Testis (tissue), 2 donors: ENCODE measurements at regions not wholly inside any gene's neighbourhood (a gene's known extent, or its start where the extent isn't known, plus 50 kb on each side); places are given as distances from the start of the nearest gene placed in this dataset.
A peak's percentile ranks its signal among the peaks of the same experiment; 100 is the strongest.

ENCODE experiments used
- DNase-seq: peaks from one replicate; pipeline ENCODE4 v3.0.0-alpha.2; 2019
- H3K27ac ChIP-seq, 2 donors: fragments of 200-600 bp; sonication (generic); one replicate each; pipeline ENCODE4 v1.5.1; 2019
- H3K27me3 ChIP-seq: fragments of 200-600 bp; sonication (generic); one replicate; pipeline ENCODE4 v1.5.1; 2019
- H3K36me3 ChIP-seq: fragments of 200-600 bp; sonication (generic); one replicate; pipeline ENCODE4 v1.5.1; 2017; ENCODE audit warnings: low read depth; ENCODE audit errors: missing control alignments
- H3K4me1 ChIP-seq: fragments of 200-600 bp; sonication (generic); one replicate; pipeline ENCODE4 v1.5.1; 2019
- H3K4me3 ChIP-seq, 2 donors: fragments of 200-600 bp; sonication (generic); one replicate each; pipeline ENCODE4 v1.5.1; 2017 to 2019
- H3K9me3 ChIP-seq: fragments of 200-600 bp; sonication (generic); one replicate; pipeline ENCODE4 v1.5.1; 2017
- CTCF ChIP-seq, 3 experiments: fragments of 450-650 bp in 2 of 3; fragments of 200-600 bp in 1 of 3; sonication (generic) in 1 of 3; IDR thresholded peaks; one replicate each; pipeline ENCODE4 v1.5.1; 2016 to 2019; ENCODE audit warnings: antibody characterized with exemption in 3 of 3, mild to moderate bottlenecking in 2 of 3, moderate library complexity in 1 of 3
- POLR2A ChIP-seq: fragments of 450-650 bp; IDR thresholded peaks from one replicate; pipeline ENCODE4 v1.6.1; 2017; ENCODE audit warnings: antibody characterized with exemption, mild to moderate bottlenecking, moderate library complexity
- WGBS, 2 donors: methylation state at CpG; one replicate each; pipeline ENCODE4 v1.1.5; 2018; 5-methylcytosine and 5-hydroxymethylcytosine counted together
- intact Hi-C: fragments of 100-400 bp; cut with DNase I; formaldehyde crosslinking; loops from one replicate; pipeline ENCODE4 v1.15.1; 2023; ENCODE audit warnings: low total_unique reads

GRCh38 chr1:198088360-198089071 is 68.3 kb upstream of the NEK7 start:
- Histone ChIP-seq H3K27ac (no peak overlapping the region), H3K4me3 (no peak overlapping the region), H3K36me3 (no peaks in the 10 kb centered on the region), H3K9me3 (no peaks in the 10 kb centered on the region), H3K27me3 (no peaks in the 10 kb centered on the region), H3K4me1 (no peaks in the 10 kb centered on the region)
- TF ChIP-seq CTCF (IDR thresholded peaks at IDR 0.05) (peak; percentile 11 to 46 (median 42)), POLR2A (no peak)
- DNase-seq, result no peak
- WGBS, 2 donors, result 28 to 46% methylated on average over 4 of the region's 4 CpGs
- intact Hi-C loops, result no loop called here

DNA sequence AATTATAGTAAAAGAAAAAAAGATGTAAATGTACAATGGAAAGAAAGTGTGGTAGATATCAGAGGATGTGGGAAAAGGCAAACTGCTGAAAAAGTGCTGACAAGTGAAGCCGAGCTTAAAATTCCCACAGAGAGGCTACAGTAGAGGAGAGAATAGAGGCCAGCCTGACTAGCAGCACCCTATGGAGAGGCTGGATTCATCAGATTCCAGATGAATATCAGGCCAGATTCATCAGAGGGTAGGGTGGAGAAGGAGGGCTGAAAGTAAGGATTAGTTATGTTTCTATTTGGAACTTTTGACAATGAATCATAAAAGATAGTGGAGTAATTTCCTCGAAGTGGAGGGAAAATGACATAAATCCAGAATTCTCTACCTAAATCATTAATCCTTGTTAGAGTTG is 60.4 kb upstream of the NEK7 start:
- intact Hi-C loops, result no loop called here
- Histone ChIP-seq H3K4me1 (no peaks in the 10 kb centered on the region), H3K27ac (no peak overlapping the region), H3K27me3 (no peaks in the 10 kb centered on the region), H3K9me3 (no peaks in the 10 kb centered on the region), H3K36me3 (no peaks in the 10 kb centered on the region), H3K4me3 (no peak overlapping the region)
- no peak for TF ChIP-seq CTCF (IDR thresholded peaks at IDR 0.05)
- TF ChIP-seq POLR2A, result no peak
- no peak for DNase-seq
- WGBS, 2 donors, result 65 to 67% methylated on average over 2 of the region's 2 CpGs

GRCh38 chr1:198099755-198100154 is 57.0 kb upstream of the NEK7 start:
- Histone ChIP-seq H3K27me3 (no peaks in the 10 kb centered on the region), H3K27ac (no peak overlapping the region), H3K9me3 (no peaks in the 10 kb centered on the region), H3K36me3 (no peaks in the 10 kb centered on the region), H3K4me1 (no peaks in the 10 kb centered on the region), H3K4me3 (no peak overlapping the region)
- no peak for TF ChIP-seq POLR2A
- TF ChIP-seq CTCF (IDR thresholded peaks at IDR 0.05), result no peak
- DNase-seq, result no peak
- intact Hi-C loops, result no loop called here

- Histone ChIP-seq H3K4me3 (no peak overlapping the region), H3K27ac (no peak overlapping the region), H3K9me3 (no peaks in the 10 kb centered on the region), H3K27me3 (no peaks in the 10 kb centered on the region), H3K4me1 (no peaks in the 10 kb centered on the region), H3K36me3 (no peaks in the 10 kb centered on the region)
- no peak for TF ChIP-seq CTCF (IDR thresholded peaks at IDR 0.05)
- TF ChIP-seq POLR2A, result no peak
- WGBS, 2 donors, result 57 to 61% methylated on average over 4 of the region's 4 CpGs
- DNase-seq, result no peak
- intact Hi-C loops, result no loop called here
These were observed 54.9 kb upstream of the NEK7 start for GRCh38 chr1:198101716-198102453.

DNA sequence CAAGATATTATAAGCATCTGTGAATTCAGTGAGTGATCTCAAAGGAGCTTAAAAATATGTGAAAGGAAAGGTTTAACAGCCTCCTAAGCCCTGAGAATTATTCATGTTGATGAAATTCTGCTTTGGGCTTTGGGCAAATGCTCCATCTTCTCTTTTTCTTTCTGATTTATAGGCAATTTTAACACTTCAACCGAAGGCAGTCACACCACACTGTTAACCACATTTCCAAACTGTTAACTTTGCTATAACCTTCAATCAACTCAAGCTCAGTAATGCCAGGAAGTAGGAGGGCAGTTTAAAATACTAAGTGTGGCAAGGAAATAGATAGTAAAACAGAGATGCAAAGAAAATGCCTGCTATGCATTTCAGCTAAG is 54.4 kb upstream of the NEK7 start:
- intact Hi-C loops, result no loop called here
- no peak overlapping the region for H3K4me3 ChIP-seq
- H3K27me3 ChIP-seq, result no peaks in the 10 kb centered on the region
- DNase-seq, result no peak
- no peak overlapping the region for H3K27ac ChIP-seq
- TF ChIP-seq POLR2A, result no peak
- no peak for TF ChIP-seq CTCF (IDR thresholded peaks at IDR 0.05)
- 39 to 45% methylated on average over 1 of the region's 1 CpG for WGBS, 2 donors
- H3K36me3 ChIP-seq, result no peaks in the 10 kb centered on the region
- no peaks in the 10 kb centered on the region for H3K9me3 ChIP-seq
- H3K4me1 ChIP-seq, result no peaks in the 10 kb centered on the region
